Osteocyte (in vitro differentiated cells): ENCODE measurements at regions not wholly inside any gene's neighbourhood (a gene's known extent, or its start where the extent isn't known, plus 50 kb on each side); places are given as distances from the start of the nearest gene placed in this dataset.

ENCODE experiments used
- DNase-seq: peaks from one replicate; pipeline ENCODE4 v3.0.0; 2021; ENCODE audit warnings: mixed read lengths; ENCODE audit not compliant: unreplicated experiment; ENCODE audit errors: extremely low spot score
- H3K27ac Mint-ChIP-seq: one replicate; pipeline ENCODE4 v1.8.0; 2021; ENCODE audit warnings: mild to moderate bottlenecking, mixed read lengths; ENCODE audit not compliant: unreplicated experiment
- H3K27me3 Mint-ChIP-seq: one replicate; pipeline ENCODE4 v1.8.0; 2021; ENCODE audit warnings: mixed read lengths; ENCODE audit not compliant: unreplicated experiment
- H3K36me3 Mint-ChIP-seq: one replicate; pipeline ENCODE4 v1.8.0; 2021; ENCODE audit warnings: mixed read lengths; ENCODE audit not compliant: unreplicated experiment
- H3K4me1 Mint-ChIP-seq: one replicate; pipeline ENCODE4 v1.8.0; 2021; ENCODE audit warnings: mixed read lengths; ENCODE audit not compliant: unreplicated experiment
- H3K4me3 Mint-ChIP-seq: one replicate; pipeline ENCODE4 v1.8.0; 2021; ENCODE audit warnings: mild to moderate bottlenecking, moderate library complexity, mixed read lengths; ENCODE audit not compliant: unreplicated experiment
- H3K9me3 Mint-ChIP-seq: one replicate; pipeline ENCODE4 v1.8.0; 2021; ENCODE audit warnings: mixed read lengths; ENCODE audit not compliant: unreplicated experiment
- TF ChIP-seq, protein P1 (sequence below): fragments of 200-600 bp; sonication (generic); IDR thresholded peaks from 2 replicates; pipeline ENCODE4 v1.5.0; 2021; ENCODE audit warnings: antibody characterized with exemption, mild to moderate bottlenecking, moderate library complexity

DNA sequence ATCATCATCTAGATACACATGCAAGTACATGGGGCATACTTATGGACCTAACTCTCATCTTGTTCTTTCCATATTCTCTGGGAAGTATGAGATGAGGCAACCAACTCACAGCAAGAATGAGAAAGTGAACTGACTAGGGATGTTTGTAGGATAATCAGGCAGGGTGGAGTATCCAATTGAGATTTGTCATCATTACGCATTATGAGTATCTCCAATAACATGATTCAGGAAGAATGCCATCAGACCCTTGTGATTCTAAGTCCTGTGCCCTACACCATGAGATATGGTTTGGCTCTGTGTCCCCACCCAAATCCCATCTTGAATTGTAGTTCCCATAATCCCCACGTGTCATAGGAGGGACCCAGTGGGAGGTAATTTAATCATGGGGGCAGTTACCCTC is 154.0 kb downstream of the SLC30A10 start:
- Mint-ChIP-seq H3K4me1 (no peaks in the 10 kb centered on the region), H3K27ac (no peak overlapping the region), H3K9me3 (peaks cover 4% of the 10 kb centered on the region), H3K36me3 (no peaks in the 10 kb centered on the region), H3K4me3 (no peak overlapping the region), H3K27me3 (no peaks in the 10 kb centered on the region)
- no peak for DNase-seq
- TF ChIP-seq, protein P1, sequence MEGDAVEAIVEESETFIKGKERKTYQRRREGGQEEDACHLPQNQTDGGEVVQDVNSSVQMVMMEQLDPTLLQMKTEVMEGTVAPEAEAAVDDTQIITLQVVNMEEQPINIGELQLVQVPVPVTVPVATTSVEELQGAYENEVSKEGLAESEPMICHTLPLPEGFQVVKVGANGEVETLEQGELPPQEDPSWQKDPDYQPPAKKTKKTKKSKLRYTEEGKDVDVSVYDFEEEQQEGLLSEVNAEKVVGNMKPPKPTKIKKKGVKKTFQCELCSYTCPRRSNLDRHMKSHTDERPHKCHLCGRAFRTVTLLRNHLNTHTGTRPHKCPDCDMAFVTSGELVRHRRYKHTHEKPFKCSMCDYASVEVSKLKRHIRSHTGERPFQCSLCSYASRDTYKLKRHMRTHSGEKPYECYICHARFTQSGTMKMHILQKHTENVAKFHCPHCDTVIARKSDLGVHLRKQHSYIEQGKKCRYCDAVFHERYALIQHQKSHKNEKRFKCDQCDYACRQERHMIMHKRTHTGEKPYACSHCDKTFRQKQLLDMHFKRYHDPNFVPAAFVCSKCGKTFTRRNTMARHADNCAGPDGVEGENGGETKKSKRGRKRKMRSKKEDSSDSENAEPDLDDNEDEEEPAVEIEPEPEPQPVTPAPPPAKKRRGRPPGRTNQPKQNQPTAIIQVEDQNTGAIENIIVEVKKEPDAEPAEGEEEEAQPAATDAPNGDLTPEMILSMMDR: no peak

DNA sequence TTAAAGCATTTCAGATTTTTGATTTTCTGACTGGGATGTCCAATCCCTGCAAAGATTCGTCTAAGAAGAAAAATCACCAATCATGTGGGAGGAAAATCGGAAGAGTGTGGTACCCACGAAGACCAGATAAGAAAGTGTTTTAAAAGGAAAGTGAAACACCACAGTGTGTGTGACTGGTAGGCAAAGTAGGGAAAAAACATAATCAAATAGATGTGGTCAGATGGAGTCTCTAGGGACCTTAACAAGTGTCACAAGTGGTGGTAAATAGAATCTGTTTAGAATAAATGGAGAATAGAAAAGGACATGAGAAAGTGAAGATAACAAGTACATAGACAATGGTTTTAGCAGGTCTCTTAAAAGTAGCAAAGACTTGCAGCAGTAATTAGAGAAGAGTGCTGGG is 154.6 kb downstream of the SLC30A10 start:
- H3K9me3 Mint-ChIP-seq: peaks cover 10% of the 10 kb centered on the region
- no peaks in the 10 kb centered on the region for H3K27me3 Mint-ChIP-seq
- H3K4me3 Mint-ChIP-seq: no peak overlapping the region
- no peaks in the 10 kb centered on the region for H3K4me1 Mint-ChIP-seq
- TF ChIP-seq, protein P1: no peak
- H3K27ac Mint-ChIP-seq: no peak overlapping the region
- no peaks in the 10 kb centered on the region for H3K36me3 Mint-ChIP-seq
- DNase-seq: no peak

DNA sequence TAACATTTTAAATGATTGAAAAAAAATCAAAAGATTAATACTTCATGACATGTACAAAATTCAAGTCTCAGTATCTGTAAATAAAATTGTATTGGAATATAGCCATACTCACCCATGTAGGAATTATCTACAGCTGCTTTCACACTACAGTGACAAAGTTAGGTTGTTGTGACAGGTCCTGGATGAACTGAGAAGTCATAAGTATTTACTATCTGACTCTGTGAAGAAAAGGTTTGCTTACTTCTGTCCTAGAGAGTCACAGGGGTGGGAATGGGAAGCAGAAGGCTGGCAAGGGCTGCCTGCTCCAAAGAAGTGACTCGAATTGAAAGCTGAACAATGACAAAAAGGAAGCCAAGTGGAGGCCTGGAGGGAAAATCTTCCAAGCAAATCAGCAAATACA is 155.2 kb downstream of the SLC30A10 start:
- Mint-ChIP-seq H3K27me3 (no peaks in the 10 kb centered on the region), H3K27ac (no peak overlapping the region), H3K4me1 (no peaks in the 10 kb centered on the region), H3K9me3 (peaks cover 12% of the 10 kb centered on the region), H3K36me3 (no peaks in the 10 kb centered on the region), H3K4me3 (no peak overlapping the region)
- DNase-seq: no peak
- TF ChIP-seq, protein P1: no peak

DNA sequence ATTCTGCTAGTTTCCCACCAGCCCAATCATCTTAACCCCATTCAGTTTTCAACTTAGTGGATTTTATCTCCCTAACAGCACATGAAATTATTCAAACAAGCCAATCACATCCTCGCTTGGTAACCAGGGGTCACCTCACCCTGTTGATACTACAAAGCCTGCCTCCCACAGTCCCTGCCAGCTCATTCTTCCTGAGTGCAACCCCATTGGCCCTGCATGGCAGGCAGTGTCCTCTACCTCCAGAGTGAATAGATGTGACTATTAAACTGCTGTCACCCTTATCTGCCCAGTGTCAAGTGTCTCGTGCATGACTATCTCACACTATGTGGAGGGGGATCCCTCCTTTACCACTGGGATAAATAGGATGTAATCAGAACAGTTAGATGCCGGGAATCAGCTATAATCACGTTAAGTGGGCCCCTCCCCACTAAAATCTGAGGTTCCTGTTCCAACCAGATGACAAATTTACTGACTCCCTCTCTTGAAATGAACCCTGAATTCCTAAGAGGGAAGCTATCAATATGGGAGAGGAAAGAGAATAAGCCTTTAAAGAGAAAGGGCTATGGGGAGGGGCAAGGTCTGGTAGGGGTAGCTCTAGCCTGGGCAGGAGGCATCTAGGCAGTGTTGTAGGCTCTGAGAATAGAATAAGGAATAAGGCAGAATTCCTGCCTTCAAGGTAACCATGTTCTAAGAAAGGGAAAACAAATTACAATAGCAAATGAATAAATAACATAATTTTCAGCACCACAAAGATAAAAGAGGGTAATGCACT is 155.9 kb downstream of the SLC30A10 start:
- H3K27me3 Mint-ChIP-seq: peaks cover 2% of the 10 kb centered on the region
- H3K4me3 Mint-ChIP-seq: no peak overlapping the region
- H3K36me3 Mint-ChIP-seq: no peaks in the 10 kb centered on the region
- H3K27ac Mint-ChIP-seq: no peak overlapping the region
- peaks cover 12% of the 10 kb centered on the region for H3K9me3 Mint-ChIP-seq
- TF ChIP-seq, protein P1: no peak
- DNase-seq: no peak
- no peaks in the 10 kb centered on the region for H3K4me1 Mint-ChIP-seq

DNA sequence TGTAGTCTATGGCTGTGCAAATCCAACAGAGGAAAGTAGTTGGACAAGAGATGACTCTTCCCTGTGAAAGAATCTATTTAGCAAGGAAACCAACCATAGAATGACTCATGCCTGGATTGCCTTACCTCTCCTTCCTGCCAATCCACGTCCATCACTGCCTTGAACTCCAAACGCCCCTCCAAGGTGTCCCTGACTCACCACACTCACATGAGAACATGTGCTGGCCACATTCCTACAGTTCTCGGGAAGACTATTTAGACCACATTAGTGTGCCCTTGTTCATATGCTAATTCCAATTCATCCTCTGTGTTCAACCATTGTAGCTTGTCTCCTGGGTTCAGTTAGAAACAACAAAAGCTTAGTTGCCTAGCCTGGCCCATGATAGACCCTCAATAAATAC is 157.3 kb downstream of the SLC30A10 start:
- Mint-ChIP-seq H3K4me3 (no peak overlapping the region), H3K4me1 (no peaks in the 10 kb centered on the region), H3K36me3 (no peaks in the 10 kb centered on the region), H3K9me3 (peaks cover 16% of the 10 kb centered on the region), H3K27me3 (peaks cover 8% of the 10 kb centered on the region), H3K27ac (no peak overlapping the region)
- TF ChIP-seq, protein P1: no peak
- DNase-seq: no peak
